ENCODE measurements at regions not wholly inside any gene's neighbourhood (a gene's known extent, or its start where the extent isn't known, plus 50 kb on each side); places are given as distances from the start of the nearest gene placed in this dataset.

DNA sequence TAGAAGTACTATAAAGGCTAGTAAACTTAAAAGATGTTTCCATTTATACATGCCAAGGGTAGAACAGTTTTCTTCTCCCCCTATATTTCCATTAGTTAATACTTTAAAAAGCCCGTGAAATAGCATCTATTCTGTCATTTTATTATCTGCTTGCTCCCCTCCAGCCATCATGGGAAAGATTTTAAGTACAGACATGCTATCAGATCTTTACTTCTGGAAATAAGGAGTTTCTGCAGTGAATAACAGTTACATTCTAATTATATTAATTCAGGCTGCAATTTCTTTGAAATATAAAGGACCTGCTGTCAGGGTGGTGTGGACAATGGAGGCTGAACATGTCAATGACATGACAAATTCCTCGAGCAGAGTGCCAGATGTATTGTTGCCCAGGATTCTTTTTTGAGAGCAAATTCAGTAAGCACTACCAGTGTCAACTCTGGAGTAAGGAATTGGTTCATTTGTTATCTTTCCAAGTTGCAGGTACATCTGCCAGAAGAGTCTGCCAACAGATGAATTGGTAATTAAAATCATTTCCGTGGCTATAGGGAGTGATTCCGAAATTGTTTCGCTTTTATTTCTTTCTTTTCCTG is 151.3 kb downstream of the BTG1 start:
- DNase-seq = no peak

GRCh38 chr12:91993287-91994017 is 152.2 kb downstream of the BTG1 start:
- no peak for DNase-seq

DNA sequence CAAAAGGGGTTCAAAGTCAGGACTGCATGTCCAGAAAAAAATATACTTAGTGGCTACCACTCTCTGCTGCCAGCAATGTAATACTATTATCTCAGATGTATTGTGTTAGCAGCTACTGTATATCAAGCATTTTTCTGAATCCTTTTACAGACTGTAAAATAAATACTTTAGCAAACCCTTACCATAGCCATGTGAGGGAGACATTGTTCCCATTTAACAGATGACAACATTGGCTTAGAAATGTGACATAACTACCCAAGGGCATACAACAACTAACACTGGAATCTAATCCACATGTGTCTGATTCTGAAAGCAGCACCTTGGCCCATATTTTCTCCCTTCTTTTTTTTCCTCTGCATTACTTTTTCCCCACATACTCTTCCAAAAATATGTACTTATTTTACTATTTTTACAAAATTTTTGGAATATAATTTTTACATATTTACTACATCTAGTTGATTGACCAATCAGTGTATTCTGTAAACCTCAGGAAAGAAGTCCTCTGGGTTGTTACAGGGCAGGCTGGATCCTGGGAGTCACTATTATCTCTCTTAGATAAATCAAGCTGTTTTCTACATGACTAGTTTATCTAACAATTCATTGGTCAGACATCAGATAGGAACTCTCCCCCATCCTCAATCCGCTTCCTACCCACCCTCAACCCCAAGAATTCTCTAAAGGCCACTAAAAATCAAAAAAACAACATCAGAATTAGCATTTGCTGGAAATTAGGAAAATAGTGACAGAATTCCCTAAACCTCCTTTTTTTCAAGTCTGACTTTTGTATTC is 154.1 kb downstream of the BTG1 start:
- DNase-seq = peak; percentile 22

DNA sequence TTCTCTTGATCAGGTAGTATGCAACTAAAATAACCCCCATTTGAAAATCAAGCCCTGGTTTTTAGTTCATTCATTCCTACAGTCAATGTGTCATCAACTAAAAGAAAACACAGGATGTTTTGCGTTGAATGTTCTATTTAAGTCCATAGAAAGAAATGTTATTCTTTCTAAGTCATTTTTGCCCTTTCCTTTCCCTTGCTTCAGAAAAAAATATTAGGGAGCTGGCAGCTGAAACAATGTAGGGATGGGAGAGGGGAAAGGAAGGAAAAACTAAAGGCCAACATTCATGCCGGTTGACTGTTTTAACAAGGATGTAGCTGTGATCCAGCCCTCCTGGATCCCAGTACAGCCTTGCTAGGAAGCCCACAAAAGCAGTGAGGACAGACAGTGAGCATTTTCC is 155.1 kb downstream of the BTG1 start:
- DNase-seq = no peak

GRCh38 chr12:91989143-91989542 is 156.5 kb downstream of the BTG1 start:
- no peak for DNase-seq

- no peak for DNase-seq
Observed at GRCh38 chr12:91988086-91988923, 157.3 kb downstream of the BTG1 start.

DNA sequence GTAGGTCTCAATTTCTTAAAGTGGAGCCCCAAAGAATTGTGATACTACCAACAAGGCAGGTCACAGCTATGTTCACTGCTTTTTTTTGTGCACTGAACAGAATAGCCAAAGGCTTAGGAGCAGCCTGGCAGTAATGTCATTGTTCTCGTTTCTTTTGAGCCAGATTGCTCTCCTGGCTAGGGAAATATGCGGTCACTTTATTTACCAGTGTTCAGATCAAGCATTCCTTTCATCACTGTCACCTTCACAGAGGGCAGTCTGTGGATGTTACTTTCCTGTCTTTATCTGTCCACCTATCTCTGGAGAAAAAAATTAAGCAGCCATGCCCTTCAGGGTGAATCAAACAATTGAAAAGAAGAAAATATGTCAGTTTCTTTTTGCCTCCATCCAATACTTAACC is 159.6 kb downstream of the BTG1 start:
- DNase-seq = no peak

- no peak for DNase-seq
Observed at GRCh38 chr12:91985002-91985787, 160.5 kb downstream of the BTG1 start.

DNA sequence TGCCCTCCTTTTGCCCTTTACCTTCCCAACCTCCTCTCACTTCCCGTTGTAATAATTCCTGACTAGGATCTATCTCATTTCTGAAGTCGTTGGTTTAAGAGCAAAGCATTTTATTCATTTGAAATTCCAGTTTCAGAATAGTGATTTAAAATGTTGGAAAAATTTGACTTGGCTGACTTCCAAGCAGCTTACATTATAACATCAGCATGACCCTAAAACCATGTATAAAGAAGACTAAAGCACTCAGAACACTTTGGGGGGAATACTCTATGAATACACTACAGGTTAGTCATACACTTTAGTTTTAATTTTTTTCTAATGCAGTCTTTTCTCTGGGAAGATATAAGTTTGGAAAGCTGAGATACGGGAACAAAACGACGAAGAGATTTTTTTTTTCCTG is 161.1 kb downstream of the BTG1 start:
- DNase-seq = no peak

- DNase-seq = no peak
Observed at GRCh38 chr12:91983935-91984334, 161.7 kb downstream of the BTG1 start.

DNA sequence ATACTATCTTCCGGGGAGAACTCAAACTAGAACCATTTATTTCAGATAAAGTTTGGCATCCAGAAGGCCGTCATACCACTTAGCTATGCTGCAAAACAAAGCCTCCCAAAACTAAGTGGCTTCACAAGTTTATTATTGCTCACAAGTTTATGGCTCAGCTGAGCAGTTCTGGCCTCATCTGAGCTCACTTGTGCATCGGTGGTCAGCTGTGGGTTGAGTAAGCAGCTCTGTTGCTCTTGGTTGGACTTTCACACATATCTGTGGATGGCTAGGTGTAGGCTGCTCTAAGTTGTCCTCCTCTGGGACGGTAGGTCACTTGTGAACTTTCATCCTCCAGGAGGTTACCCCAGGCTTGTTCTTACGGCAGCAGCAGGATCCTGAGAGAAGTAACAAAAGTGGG is 162.7 kb downstream of the BTG1 start:
- no peak for DNase-seq

- DNase-seq = no peak
Observed at GRCh38 chr12:91980389-91980821, 165.2 kb downstream of the BTG1 start.

- no peak for DNase-seq
Observed at GRCh38 chr12:91978143-91978542, 167.5 kb downstream of the BTG1 start.

DNA sequence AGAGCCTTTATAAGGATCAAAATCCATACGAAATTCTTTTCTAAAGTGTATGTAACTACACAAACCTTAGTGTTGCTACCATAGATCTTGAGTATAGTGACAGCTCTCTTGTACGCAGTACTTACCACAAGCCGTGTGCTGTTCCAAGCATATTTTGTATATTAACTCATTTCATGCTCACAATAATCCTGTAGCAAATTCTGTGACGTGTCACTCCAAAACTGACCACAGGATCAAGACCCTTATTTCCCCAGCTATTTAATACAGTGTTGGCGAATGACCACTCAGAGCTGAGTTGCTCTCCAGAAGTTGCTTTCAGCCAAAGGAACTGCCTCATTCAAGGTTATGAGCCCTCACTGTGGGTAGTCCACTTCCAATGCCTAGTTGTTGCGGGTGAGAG is 169.8 kb downstream of the BTG1 start:
- no peak for DNase-seq

DNA sequence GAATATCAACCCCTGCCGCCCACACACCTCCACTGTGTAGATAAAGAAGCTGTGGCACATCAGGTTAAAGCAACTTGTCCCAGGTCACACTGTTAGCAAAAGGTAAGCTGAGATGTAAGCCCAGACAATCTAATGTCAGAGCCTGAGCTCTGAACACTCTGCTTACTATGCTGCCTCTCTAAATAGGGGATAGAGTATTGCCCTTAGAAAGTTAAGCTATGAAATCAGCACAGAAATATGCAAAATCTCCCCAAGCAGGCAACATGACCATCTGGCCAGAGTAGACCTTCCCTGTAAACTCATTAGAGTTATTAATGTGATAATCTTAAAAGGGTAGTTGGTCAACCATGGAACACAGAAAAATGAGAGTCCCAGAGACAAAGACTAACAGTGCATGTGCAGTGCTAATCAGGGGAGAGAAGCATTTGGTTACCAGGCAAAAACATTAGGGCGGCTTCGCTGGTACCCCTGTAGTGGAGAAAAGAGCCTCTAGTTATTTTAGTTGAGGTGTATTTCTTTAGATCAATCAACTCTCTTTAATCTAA is 171.0 kb downstream of the BTG1 start:
- DNase-seq = no peak

GRCh38 chr12:91973813-91974212 is 171.8 kb downstream of the BTG1 start:
- no peak for DNase-seq

- no peak for DNase-seq
Observed at GRCh38 chr12:91972896-91973295, 172.8 kb downstream of the BTG1 start.

- DNase-seq = no peak
Observed at GRCh38 chr12:91968777-91969171, 176.9 kb downstream of the BTG1 start.

- no peak for DNase-seq
Observed at GRCh38 chr12:91968076-91968776, 177.4 kb downstream of the BTG1 start.

- no peak for DNase-seq
Observed at GRCh38 chr12:91967590-91967989, 178.1 kb downstream of the BTG1 start.

GRCh38 chr12:91965781-91966180 is 179.9 kb downstream of the BTG1 start:
- no peak for DNase-seq

Measured in activated CD4-positive, alpha-beta T cell treated with anti-CD3 and anti-CD28 coated beads, Interleukin-10, Interleukin-2, amounts not matched to agents 100 ng/mL and 50 ng/mL, durations not matched to agents 16 hours and 8 hours (primary cell).